SK-N-SH (cell line): ENCODE measurements at regions not wholly inside any gene's neighbourhood (a gene's known extent, or its start where the extent isn't known, plus 50 kb on each side); places are given as distances from the start of the nearest gene placed in this dataset.

Experiments
- CTCF ChIA-PET: fragments of 300-600, 350-600 bp; formaldehyde crosslinking; extraction: SDS; loops from one replicate; lab custom pipeline; 2021; lab: Yijun Ruan, JAX
- POLR2A ChIA-PET: fragments of 350-600 bp; sonication (Branson Sonifier 250); formaldehyde crosslinking; extraction: SDS; loops from one replicate; lab custom pipeline; 2020; ENCODE audit warnings: antibody characterized with exemption, inconsistent platforms; lab: Yijun Ruan, JAX
- DNase-seq: peaks from one replicate; pipeline ENCODE4 v3.0.0; 2012
- H2AFZ ChIP-seq: fragments of 200-600 bp; sonication (generic); 2 replicates; pipeline ENCODE4 v1.8.1; 2016; ENCODE audit warnings: antibody characterized with exemption, mild to moderate bottlenecking, low read depth
- H3F3A ChIP-seq: fragments of 200-600 bp; sonication (generic); replicated peaks from 2 replicates; pipeline ENCODE3; 2016; ENCODE audit warnings: antibody characterized with exemption, mild to moderate bottlenecking; ENCODE audit not compliant: insufficient read depth
- H3K27ac ChIP-seq, 2 experiments: fragments of 200-500 bp in 1 of 2; fragments of 200-600 bp in 1 of 2; sonication (Bioruptor generic) in 1 of 2; sonication (generic), shearing (Covaris generic) in 1 of 2; 2 replicates each; pipeline versions ENCODE4 v1.5.1 to v1.6.1; 2014 to 2016; ENCODE audit warnings: low read depth in 2 of 2, inconsistent platforms in 1 of 2, low read length in 1 of 2, mild to moderate bottlenecking in 1 of 2, mixed read lengths in 1 of 2
- H3K27me3 ChIP-seq: fragments of 200-600 bp; sonication (generic), shearing (Covaris generic); 2 replicates; pipeline ENCODE4 v1.6.1; 2016; ENCODE audit warnings: mixed run types; ENCODE audit not compliant: insufficient read depth
- H3K36me3 ChIP-seq, 2 experiments: fragments of 200-500 bp in 1 of 2; fragments of 200-600 bp in 1 of 2; sonication (Bioruptor generic) in 1 of 2; sonication (generic) in 1 of 2; replicated peaks in 1 of 2; 2 replicates each; pipeline versions ENCODE3 to v1.5.1; 2014 to 2016; ENCODE audit warnings: low read length in 1 of 2, mild to moderate bottlenecking in 1 of 2; ENCODE audit not compliant: insufficient read depth in 2 of 2, control insufficient read depth in 1 of 2
- H3K4me1 ChIP-seq, 2 experiments: fragments of 200-500 bp in 1 of 2; fragments of 200-600 bp in 1 of 2; sonication (Bioruptor generic) in 1 of 2; sonication (generic), shearing (Covaris generic) in 1 of 2; 2 replicates each; pipeline versions ENCODE4 v1.5.1 to v1.6.1; 2014 to 2016; ENCODE audit warnings: low read depth in 1 of 2, low read length in 1 of 2, mixed run types in 1 of 2; ENCODE audit not compliant: insufficient read depth in 2 of 2, control insufficient read depth in 1 of 2
- H3K4me2 ChIP-seq: fragments of 200-600 bp; sonication (generic), shearing (Covaris generic); 2 replicates; pipeline ENCODE4 v1.6.1; 2017; ENCODE audit warnings: mixed run types
- H3K4me3 ChIP-seq, 2 experiments: fragments of 200-500 bp in 1 of 2; fragments of 200-600 bp in 1 of 2; sonication (Bioruptor generic) in 1 of 2; sonication (generic), shearing (Covaris generic) in 1 of 2; 2 replicates each; pipeline versions ENCODE4 v1.5.1 to v1.8.1; 2014 to 2016; ENCODE audit warnings: low read depth in 2 of 2, inconsistent platforms in 1 of 2, low read length in 1 of 2, mild to moderate bottlenecking in 1 of 2, mixed read lengths in 1 of 2, moderate library complexity in 1 of 2
- H3K79me2 ChIP-seq: fragments of 200-600 bp; sonication (generic); 2 replicates; pipeline ENCODE4 v1.8.1; 2017; ENCODE audit warnings: mild to moderate bottlenecking; ENCODE audit not compliant: insufficient read depth
- H3K9ac ChIP-seq: fragments of 200-600 bp; sonication (generic); 2 replicates; pipeline ENCODE4 v1.6.1; 2017; ENCODE audit warnings: mixed run types
- H3K9me2 ChIP-seq: fragments of 200-600 bp; sonication (generic); 2 replicates; pipeline ENCODE4 v1.6.1; 2017; ENCODE audit warnings: mixed run types
- H3K9me3 ChIP-seq: fragments of 200-600 bp; sonication (generic); 2 replicates; pipeline ENCODE4 v1.6.1; 2017; ENCODE audit warnings: mixed run types, mild to moderate bottlenecking, moderate library complexity
- H4K20me1 ChIP-seq: fragments of 200-600 bp; sonication (generic); 2 replicates; pipeline ENCODE4 v1.6.1; 2017; ENCODE audit warnings: mild to moderate bottlenecking, mixed run types; ENCODE audit not compliant: insufficient read depth
- CHD2 ChIP-seq: fragments of 150-350 bp; IDR thresholded peaks from 2 replicates; pipeline ENCODE4 v1.6.1; 2018; ENCODE audit warnings: low read length; ENCODE audit not compliant: partially characterized antibody
- CTCF ChIP-seq: fragments of 200-600 bp; sonication (generic); IDR thresholded peaks from 2 replicates; pipeline ENCODE4 v1.6.1; 2017; ENCODE audit warnings: antibody characterized with exemption, mild to moderate bottlenecking, moderate library complexity
- ELF1 ChIP-seq: IDR thresholded peaks from 2 replicates; pipeline ENCODE4 v1.4.0; 2012
- FOXJ3 ChIP-seq: sonication (generic); formaldehyde crosslinking; IDR thresholded peaks from 2 replicates; pipeline ENCODE4 v1.5.1; 2020; ENCODE audit warnings: mild to moderate bottlenecking, missing genetic modification reagents
- GABPA ChIP-seq: IDR thresholded peaks from 2 replicates; pipeline ENCODE4 v1.4.0; 2012; ENCODE audit warnings: low read depth, mild to moderate bottlenecking
- GATA2 ChIP-seq: sonication (generic); formaldehyde crosslinking; IDR thresholded peaks from 2 replicates; pipeline ENCODE4 v1.5.0; 2020; ENCODE audit warnings: mild to moderate bottlenecking, missing genetic modification reagents
- MXI1 ChIP-seq: IDR thresholded peaks from 2 replicates; pipeline ENCODE4 v1.6.1; 2012; ENCODE audit warnings: mild to moderate bottlenecking, low read depth, low read length, improper control_type of control experiment
- NRF1 ChIP-seq: IDR thresholded peaks from 2 replicates; pipeline ENCODE4 v1.6.1; 2012; ENCODE audit warnings: low read depth, mild to moderate bottlenecking, low read length
- PBX3 ChIP-seq: IDR thresholded peaks from 2 replicates; pipeline ENCODE4; 2012
- POLR2AphosphoS5 ChIP-seq: IDR thresholded peaks from 2 replicates; pipeline ENCODE4 v1.6.1; 2012; ENCODE audit warnings: low read depth, low read length
- REST ChIP-seq: IDR thresholded peaks from 2 replicates; pipeline ENCODE4 v1.6.1; 2012; ENCODE audit warnings: mild to moderate bottlenecking, low read depth, low read length, moderate library complexity
- RFX5 ChIP-seq: IDR thresholded peaks from 2 replicates; pipeline ENCODE4 v1.6.1; 2012; ENCODE audit warnings: mild to moderate bottlenecking, improper control_type of control experiment, low read length
- RXRA ChIP-seq: IDR thresholded peaks from 2 replicates; pipeline ENCODE4 v1.4.0; 2012; ENCODE audit warnings: low read depth, mild to moderate bottlenecking, borderline replicate concordance
- SIN3A ChIP-seq: IDR thresholded peaks from 2 replicates; pipeline ENCODE4 v1.6.1; 2012; ENCODE audit warnings: low read depth, mild to moderate bottlenecking, low read length, moderate library complexity, borderline replicate concordance
- TAF1 ChIP-seq: IDR thresholded peaks from 2 replicates; pipeline ENCODE4 v1.6.1; 2012; ENCODE audit warnings: low read depth, mild to moderate bottlenecking, low read length, moderate library complexity, borderline replicate concordance
- TEAD4 ChIP-seq: IDR thresholded peaks from 2 replicates; pipeline ENCODE4 v1.4.0; 2012; ENCODE audit warnings: mild to moderate bottlenecking, borderline replicate concordance; ENCODE audit not compliant: insufficient read depth
- USF2 ChIP-seq: fragments of 150-350 bp; IDR thresholded peaks from 2 replicates; pipeline ENCODE4 v1.6.1; 2017; ENCODE audit warnings: antibody characterized with exemption, low read length, low read depth, borderline replicate concordance
- ZBTB33 ChIP-seq: IDR thresholded peaks from 2 replicates; pipeline ENCODE4 v1.4.0; 2012; ENCODE audit warnings: low read depth, borderline replicate concordance

GRCh38 chr10:44671319-44671718 is 239.8 kb upstream of the TMEM72 start:
- Histone ChIP-seq H3F3A (no peaks in the 10 kb centered on the region), H4K20me1 (no peaks in the 10 kb centered on the region), H3K36me3 (no peaks in the 10 kb centered on the region), H3K4me3 (no peak overlapping the region), H3K4me1 (no peaks in the 10 kb centered on the region), H3K9me3 (no peaks in the 10 kb centered on the region), H3K4me2 (no peak overlapping the region), H2AFZ (no peak overlapping the region), H3K27ac (no peak overlapping the region), H3K9me2 (no peaks in the 10 kb centered on the region), H3K9ac (no peak overlapping the region), H3K27me3 (peaks cover 5% of the 10 kb centered on the region; the same call in 1 of the 2 replicates), H3K79me2 (no peaks in the 10 kb centered on the region)
- TF ChIP-seq REST (no peak), GATA2 (CRISPR knock-in tag) (no peak), PBX3 (no peak), ZBTB33 (no peak), NRF1 (no peak), GABPA (no peak), MXI1 (no peak), ELF1 (no peak), FOXJ3 (CRISPR knock-in tag) (no peak), TAF1 (no peak), CTCF (no peak), POLR2AphosphoS5 (no peak), CHD2 (no peak), RXRA (no peak), SIN3A (no peak), USF2 (no peak), TEAD4 (no peak), RFX5 (no peak)
- ChIA-PET POLR2A (no interaction called here), CTCF (no interaction called here)
- no peak for DNase-seq
